Natural killer cell (primary cell): ENCODE measurements at regions not wholly inside any gene's neighbourhood (a gene's known extent, or its start where the extent isn't known, plus 50 kb on each side); places are given as distances from the start of the nearest gene placed in this dataset.

Experiments
- ATAC-seq, 3 donors: fragments of 150-1000 bp in 2 of 3; fragments of 200-7000 bp in 1 of 3; cut with Tn5 transposase; 1 replicate in 1 of 3; 2 replicates in 2 of 3; pipeline ENCODE4 v1.10.0; 2021; ENCODE audit warnings: mild to moderate bottlenecking in 2 of 3, moderate library complexity in 2 of 3
- DNase-seq, 2 donors: peaks; one replicate each; pipeline versions ENCODE4 v3.0.0 to v3.0.0-alpha.2; 2013 to 2021; ENCODE audit warnings: mixed read lengths in 1 of 2
- H3K27ac ChIP-seq: one replicate; pipeline ENCODE4 v1.5.1; 2013; ENCODE audit warnings: mild to moderate bottlenecking, low read length
- H3K27me3 ChIP-seq: one replicate; pipeline ENCODE4 v1.6.1; 2013; ENCODE audit warnings: low read length; ENCODE audit not compliant: control insufficient read depth, insufficient read depth
- H3K36me3 ChIP-seq: one replicate; pipeline ENCODE4 v1.6.1; 2013; ENCODE audit warnings: low read length; ENCODE audit not compliant: control insufficient read depth, insufficient read depth
- H3K4me1 ChIP-seq: one replicate; pipeline ENCODE4 v1.6.1; 2013; ENCODE audit warnings: low read length; ENCODE audit not compliant: control insufficient read depth, insufficient read depth
- H3K4me3 ChIP-seq: one replicate; pipeline ENCODE4 v1.5.1; 2013; ENCODE audit warnings: low read length
- H3K9me3 ChIP-seq: one replicate; pipeline ENCODE4 v1.6.1; 2013; ENCODE audit warnings: low read length; ENCODE audit not compliant: control insufficient read depth, insufficient read depth
- H3K27ac Mint-ChIP-seq, 2 donors: one replicate each; pipeline ENCODE4 v1.8.0; 2022; ENCODE audit warnings: mild to moderate bottlenecking in 2 of 2, mixed read lengths in 2 of 2, moderate library complexity in 1 of 2
- H3K27me3 Mint-ChIP-seq, 2 donors: one replicate each; pipeline ENCODE4 v1.8.0; 2022; ENCODE audit warnings: low read depth in 2 of 2, mixed read lengths in 2 of 2
- H3K36me3 Mint-ChIP-seq: one replicate; pipeline ENCODE4 v1.8.0; 2022; ENCODE audit warnings: mixed read lengths
- H3K4me1 Mint-ChIP-seq, 2 donors: one replicate each; pipeline ENCODE4 v1.8.0; 2022; ENCODE audit warnings: mixed read lengths in 2 of 2
- H3K4me3 Mint-ChIP-seq: one replicate; pipeline ENCODE4 v1.8.0; 2022; ENCODE audit warnings: mild to moderate bottlenecking, moderate library complexity, mixed read lengths
- H3K9me3 Mint-ChIP-seq, 2 donors: one replicate each; pipeline ENCODE4 v1.8.0; 2022; ENCODE audit warnings: mixed read lengths in 2 of 2
- CTCF ChIP-seq: fragments of 200-600 bp; IDR thresholded peaks from one replicate; pipeline ENCODE4 v1.8.0; 2022; ENCODE audit warnings: antibody characterized with exemption
- WGBS: methylation state at CpG from one replicate; pipeline ENCODE4 v1.1.7; 2013; ENCODE audit warnings: missing lambda C conversion rate; ENCODE audit not compliant: insufficient coverage; 5-methylcytosine and 5-hydroxymethylcytosine counted together
- intact Hi-C: fragments of 100-400 bp; cut with micrococcal nuclease; formaldehyde crosslinking; loops from one replicate; pipeline ENCODE4 v1.14.2; 2022

GRCh38 chr4:121255986-121256750 lies 92.0 kb upstream of the TNIP3 start:
- H3K4me1 ChIP-seq = peaks cover 33% of the 10 kb centered on the region
- TF ChIP-seq CTCF = no peak
- H3K9me3 ChIP-seq = no peaks in the 10 kb centered on the region
- H3K4me3 ChIP-seq = no peak overlapping the region
- no peaks in the 10 kb centered on the region for H3K36me3 ChIP-seq
- H3K27me3 ChIP-seq = no peaks in the 10 kb centered on the region
- DNase-seq = peak; percentile 24 to 68
- H3K36me3 Mint-ChIP-seq = no peaks in the 10 kb centered on the region
- H3K27me3 Mint-ChIP-seq = no peaks in the 10 kb centered on the region
- H3K27ac ChIP-seq = peak overlapping the region; percentile 68
- ATAC-seq = peak; percentile 55 to 68 (median 59)
- peaks cover 50 to 52% of the 10 kb centered on the region in 2 donors for H3K4me1 Mint-ChIP-seq
- H3K27ac Mint-ChIP-seq = peak overlapping the region; percentile 96 to 98
- no peaks in the 10 kb centered on the region for H3K9me3 Mint-ChIP-seq
- intact Hi-C loops = no loop called here
- H3K4me3 Mint-ChIP-seq = peak overlapping the region; percentile 70

GRCh38 chr4:121253961-121254360 lies 89.8 kb upstream of the TNIP3 start:
- peaks cover 33% of the 10 kb centered on the region for H3K4me1 ChIP-seq
- TF ChIP-seq CTCF = no peak
- intact Hi-C loops = no loop called here
- Mint-ChIP-seq H3K27me3 (peaks cover 0 to 2% of the 10 kb centered on the region in 2 donors), H3K27ac (peak overlapping the region; percentile 96 to 98), H3K36me3 (no peaks in the 10 kb centered on the region), H3K9me3 (no peaks in the 10 kb centered on the region), H3K4me1 (peaks cover 50 to 52% of the 10 kb centered on the region in 2 donors), H3K4me3 (peak overlapping the region; percentile 73)
- no peaks in the 10 kb centered on the region for H3K36me3 ChIP-seq
- H3K9me3 ChIP-seq = no peaks in the 10 kb centered on the region
- no peaks in the 10 kb centered on the region for H3K27me3 ChIP-seq
- H3K4me3 ChIP-seq = no peak overlapping the region
- peak overlapping the region; percentile 92 for H3K27ac ChIP-seq
- DNase-seq (peak; percentile 47 to 75), ATAC-seq (peak; percentile 71 to 92 (median 83))
- 26% methylated on average over 2 of the region's 2 CpGs for WGBS

- ATAC-seq (peak in 1 of 3 donors; percentile 21), DNase-seq (peak; percentile 38 to 83)
- Mint-ChIP-seq H3K4me1 (peaks cover 45 to 50% of the 10 kb centered on the region in 2 donors), H3K27ac (peak overlapping the region; percentile 96 to 98), H3K36me3 (no peaks in the 10 kb centered on the region), H3K27me3 (peaks cover 0 to 2% of the 10 kb centered on the region in 2 donors), H3K4me3 (no peak overlapping the region), H3K9me3 (no peaks in the 10 kb centered on the region)
- Histone ChIP-seq H3K27me3 (no peaks in the 10 kb centered on the region), H3K36me3 (no peaks in the 10 kb centered on the region), H3K4me1 (peaks cover 33% of the 10 kb centered on the region), H3K4me3 (no peak overlapping the region), H3K27ac (no peak overlapping the region), H3K9me3 (no peaks in the 10 kb centered on the region)
- intact Hi-C loops = loop anchor here (1.0 kb wide), 1 partner anchor 60 kb away; no protein-coding TSS in a partner anchor
- WGBS = 13% methylated on average over 2 of the region's 3 CpGs
- TF ChIP-seq CTCF = peak; percentile 84
Measured at GRCh38 chr4:121252224-121252806, 88.2 kb upstream of the TNIP3 start.
